ENCODE measurements at regions not wholly inside any gene's neighbourhood (a gene's known extent, or its start where the extent isn't known, plus 50 kb on each side); places are given as distances from the start of the nearest gene placed in this dataset.

DNA sequence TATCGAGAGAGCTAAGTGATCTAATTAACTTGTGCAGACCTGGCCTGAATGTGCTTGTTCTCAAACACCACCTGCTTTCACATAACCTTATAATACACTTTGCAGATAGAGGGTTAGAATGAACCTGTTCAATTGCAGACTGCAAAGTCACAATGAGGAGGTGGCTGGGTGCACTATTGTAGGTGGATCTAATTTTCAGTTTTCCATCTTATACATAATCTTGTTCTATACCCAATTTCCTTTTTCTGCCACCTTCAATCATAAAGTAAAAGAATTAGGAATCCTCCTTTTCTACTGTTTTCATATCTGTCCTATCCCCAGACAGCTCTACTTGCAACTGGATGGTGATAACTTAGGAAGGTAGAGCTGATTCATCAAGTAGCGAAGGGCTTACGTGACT lies 68.8 kb upstream of the APC start:
- no peak for DNase-seq

DNA sequence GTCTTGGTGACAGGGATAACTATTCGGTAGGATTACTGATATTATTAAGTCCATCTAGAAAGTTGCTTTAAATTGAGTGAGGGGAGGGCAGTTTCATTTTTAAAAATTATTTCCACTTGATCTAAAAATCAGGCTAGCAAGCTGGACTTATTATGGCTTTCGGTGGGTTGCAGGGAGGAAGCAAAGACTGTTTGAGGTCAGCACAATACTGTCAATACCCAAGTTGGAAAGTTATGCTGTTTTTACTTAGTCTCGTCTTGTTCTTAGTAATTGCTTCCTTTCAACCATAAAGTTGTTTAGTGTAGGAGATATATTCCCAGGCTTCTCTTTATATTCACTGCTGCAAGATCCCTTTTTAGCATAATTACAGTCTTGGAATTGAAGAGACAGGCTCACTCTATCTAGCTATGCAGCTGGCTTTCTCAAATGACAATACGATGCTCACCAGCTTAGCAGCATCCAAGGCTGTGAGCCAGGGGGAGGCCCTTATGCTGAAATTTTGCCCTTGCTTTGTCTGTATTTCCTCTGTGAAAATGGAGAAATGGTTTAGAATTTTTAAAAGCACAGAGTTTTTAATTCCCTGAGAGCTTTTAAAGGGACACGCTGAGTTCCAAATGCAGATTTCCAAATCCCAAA lies 68.2 kb upstream of the APC start:
- DNase-seq: no peak

DNA sequence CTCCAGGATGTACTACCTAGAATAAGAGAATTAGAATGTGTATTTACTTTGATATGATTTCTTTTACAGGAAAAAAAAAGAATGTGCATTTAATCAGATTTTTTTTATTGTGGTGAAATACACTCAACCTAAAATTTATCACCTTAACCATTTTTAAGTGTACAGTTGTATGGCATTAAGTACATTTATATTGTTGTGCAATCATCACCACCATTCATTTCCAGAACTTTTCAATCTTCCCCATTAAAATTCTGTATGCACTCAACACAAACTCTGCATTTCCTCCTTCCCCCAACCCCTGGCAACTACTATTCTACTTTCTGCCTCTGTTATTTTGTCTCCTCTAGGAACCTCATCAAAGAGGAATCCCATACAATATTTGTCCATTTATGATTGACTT lies 66.0 kb upstream of the APC start:
- no peak for DNase-seq

DNA sequence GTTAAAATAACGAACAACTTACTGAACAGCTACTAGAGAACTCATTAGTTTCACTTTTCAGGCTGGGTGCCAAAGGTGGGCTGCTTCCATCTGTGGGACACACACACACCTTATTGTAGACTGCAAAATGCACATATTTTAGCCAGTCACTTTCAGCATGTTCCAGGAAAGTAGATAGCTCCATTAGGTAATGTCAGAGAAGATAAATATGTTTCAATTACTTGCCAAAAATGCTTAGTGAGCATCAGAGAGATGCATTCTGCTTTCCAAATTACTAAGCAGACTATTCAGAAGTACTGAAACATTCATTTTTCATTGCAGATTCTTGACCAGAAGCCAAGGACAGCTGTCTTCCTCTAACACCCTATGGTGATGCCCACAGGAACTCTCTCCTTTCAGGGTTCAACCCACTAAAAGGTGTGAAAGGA lies 56.2 kb upstream of the APC start:
- no peak for DNase-seq

DNA sequence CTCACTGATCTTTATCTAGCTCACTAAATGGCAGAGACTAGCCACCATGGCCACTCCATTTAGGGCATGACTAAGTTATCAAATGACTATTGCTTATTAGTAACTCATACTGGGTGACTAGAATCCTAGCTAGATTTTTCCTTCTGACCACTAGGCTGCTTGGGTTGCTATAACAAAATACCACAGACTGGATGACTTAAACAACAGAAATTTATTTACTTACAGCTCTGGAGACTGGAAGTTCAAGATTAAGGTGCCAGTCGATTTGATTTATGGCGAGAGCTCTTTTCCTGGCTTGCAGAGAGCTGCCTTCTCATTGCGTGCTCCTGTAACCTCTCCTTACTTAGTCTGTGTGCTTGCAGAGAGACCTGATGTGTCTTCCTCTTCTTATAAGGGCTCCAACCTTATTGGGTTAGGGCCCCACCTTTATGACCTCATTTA lies 55.0 kb upstream of the APC start:
- DNase-seq: no peak

DNA sequence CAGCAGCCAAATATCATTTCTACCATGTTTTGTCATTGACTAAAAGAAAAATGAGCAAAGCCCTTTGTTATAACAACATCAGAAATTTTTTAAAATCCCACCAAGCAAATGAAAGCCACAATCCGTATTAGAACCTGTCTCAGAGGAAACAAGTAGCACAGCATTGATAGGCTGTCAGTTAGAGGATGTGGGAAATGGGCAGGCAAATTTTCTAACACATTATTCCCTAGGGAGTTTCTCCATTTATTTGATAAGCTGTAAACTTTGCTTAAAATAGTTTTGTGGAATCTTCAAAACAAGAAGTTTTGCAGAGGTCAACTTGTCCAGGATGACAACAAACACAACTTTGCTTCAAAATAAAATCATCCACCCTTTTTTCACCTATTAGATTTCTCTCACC lies 53.6 kb upstream of the APC start:
- DNase-seq: no peak

DNA sequence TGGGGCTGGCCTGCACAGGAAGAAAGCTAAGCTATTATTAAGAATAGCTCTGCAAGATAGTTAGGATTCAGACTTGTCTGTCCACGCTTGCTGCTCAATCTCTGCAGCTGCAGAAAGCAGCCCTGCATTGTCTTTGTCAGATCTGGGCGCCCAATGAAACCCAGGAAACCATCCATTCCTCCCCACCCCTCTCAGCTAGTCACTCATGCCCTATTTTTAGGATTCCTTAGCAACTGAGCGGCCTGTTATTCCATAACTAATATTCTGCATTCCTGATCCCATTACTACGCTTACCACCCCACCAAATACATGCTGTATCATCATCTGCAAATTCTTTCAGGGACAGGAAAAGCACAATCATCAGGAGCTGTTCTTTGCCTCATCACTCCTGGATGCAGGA lies 52.9 kb upstream of the APC start:
- no peak for DNase-seq

DNA sequence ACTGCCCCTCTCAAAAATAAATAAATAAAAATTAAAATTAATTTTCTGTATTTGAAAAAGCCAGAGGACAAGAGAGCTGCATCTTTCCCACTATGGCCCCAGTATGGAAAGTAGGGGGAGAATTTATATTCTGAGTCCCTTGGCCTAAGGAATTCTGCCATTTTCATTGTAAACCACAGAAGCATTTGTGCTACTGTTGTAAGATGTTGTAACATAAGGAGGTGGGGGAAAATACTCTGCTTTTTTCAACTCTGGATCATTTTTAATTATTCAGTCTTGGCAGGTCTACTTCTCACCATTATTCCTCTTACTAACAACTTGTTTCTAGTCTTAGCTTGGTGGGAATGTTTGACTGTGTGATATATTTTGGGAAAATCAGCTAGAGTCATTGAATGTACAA lies 52.3 kb upstream of the APC start:
- DNase-seq: no peak

DNA sequence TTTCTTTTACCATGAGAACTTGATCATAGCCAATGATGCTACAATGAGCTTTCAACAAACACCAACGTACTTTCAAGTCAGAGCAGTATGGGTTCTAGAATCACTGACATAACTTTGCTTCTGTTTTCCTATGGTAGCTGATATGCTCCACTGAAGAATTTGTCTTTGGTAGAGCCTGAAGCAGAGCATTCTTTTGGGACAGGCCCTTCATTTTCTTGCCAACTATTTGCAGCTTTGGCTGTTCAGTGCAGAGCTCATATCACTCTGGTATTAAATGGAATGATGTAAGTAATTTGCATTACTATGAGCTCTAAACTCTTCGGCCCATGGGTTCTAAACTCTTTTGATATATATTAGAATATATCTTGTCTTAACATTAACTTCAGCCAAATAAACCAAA lies 51.8 kb upstream of the APC start:
- no peak for DNase-seq

DNA sequence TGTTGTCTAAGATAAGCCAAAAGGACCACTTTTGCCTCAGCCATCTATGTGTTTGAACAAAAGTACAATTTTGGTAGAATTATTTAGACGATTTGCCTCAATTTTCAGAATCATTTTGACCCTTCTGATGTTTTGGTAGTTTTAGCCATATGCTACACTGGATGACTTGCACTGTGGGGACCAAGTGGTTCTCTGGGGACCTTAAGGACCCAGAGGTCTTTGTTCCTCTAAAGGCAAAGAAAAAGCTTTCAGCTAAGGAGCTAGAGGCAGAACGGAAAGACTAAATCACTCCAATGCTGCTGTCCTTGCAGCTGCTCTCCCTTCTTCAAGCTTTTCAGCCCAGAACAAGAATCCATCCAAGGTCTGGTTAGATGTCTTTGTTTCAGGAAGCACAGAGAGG lies 51.0 kb upstream of the APC start:
- DNase-seq: no peak

DNA sequence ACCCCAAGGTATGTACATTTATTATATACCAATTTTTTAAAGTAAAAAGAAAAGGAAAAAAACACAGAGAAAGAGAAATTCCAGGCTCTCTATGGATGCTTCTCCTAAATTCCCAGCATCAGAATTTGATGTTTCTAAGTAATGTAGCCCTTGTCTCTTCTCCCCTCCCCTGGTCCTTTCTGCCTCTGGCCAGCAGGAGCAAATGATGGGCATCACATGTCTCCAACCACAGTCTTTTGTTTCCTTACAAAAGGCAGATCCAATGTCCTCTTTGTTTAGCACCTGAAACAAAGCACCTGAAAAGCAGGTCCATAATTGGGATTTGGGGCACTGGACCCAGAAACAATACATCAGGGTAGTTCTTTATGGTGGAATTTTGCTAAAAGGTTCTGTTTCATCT lies 50.4 kb upstream of the APC start:
- DNase-seq: no peak
